HG03108 (cell line): ENCODE measurements at regions not wholly inside any gene's neighbourhood (a gene's known extent, or its start where the extent isn't known, plus 50 kb on each side); places are given as distances from the start of the nearest gene placed in this dataset.

ENCODE experiments used
- ATAC-seq: cut with Tn5 transposase; IDR thresholded peaks from one replicate; pipeline ENCODE4 v1.9.1; 2021; ENCODE audit warnings: moderate library complexity; ENCODE audit not compliant: unreplicated experiment

DNA sequence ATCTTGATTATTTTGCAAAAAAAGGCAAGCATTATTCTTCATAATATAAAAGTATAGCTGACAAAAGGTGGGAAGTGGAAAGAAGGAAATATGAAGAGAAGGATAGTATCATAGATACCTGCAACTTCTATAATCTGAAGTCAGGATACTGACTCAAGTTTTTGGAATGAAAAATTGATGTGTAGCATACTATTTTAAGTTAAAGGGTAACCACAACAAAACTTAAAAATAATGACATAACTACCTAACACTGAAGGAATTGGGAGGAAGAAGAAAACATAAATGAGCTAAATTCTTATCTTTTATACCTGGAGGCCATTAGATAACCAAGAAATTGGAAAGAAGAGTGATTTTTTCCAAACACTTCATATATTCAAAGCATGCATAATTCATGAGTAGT, 51.8 kb upstream of the TLE1 start:
- no peak for ATAC-seq

- ATAC-seq: no peak
Observed at GRCh38 chr9:81748091-81748490, 58.7 kb upstream of the TLE1 start.

- no peak for ATAC-seq
Observed at GRCh38 chr9:81753436-81753835, 64.1 kb upstream of the TLE1 start.

DNA sequence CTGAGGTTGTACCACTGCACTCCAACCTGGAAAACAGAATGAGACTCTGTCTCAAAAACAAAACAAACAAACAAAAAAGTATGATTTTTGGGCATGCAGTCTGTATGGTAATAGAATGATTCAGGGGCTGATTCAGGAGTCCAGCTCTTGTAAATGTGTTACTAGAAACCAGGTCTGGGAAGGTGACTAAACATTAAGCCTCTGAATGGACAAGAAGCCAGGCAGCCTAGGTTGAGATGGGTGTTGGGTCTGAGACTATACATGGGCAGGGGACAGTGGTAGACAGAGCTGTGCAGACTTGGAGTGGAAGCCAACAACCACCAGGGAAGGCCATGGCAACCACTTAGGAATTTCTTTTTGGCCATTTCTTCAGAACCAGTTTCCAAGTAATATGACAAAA, 64.9 kb upstream of the TLE1 start:
- ATAC-seq: no peak

GRCh38 chr9:81755721-81756120, 66.4 kb upstream of the TLE1 start:
- ATAC-seq: no peak

GRCh38 chr9:81756561-81756960, 67.2 kb upstream of the TLE1 start:
- no peak for ATAC-seq

GRCh38 chr9:81758123-81758797, 68.9 kb upstream of the TLE1 start:
- ATAC-seq: no peak

- ATAC-seq: no peak
Observed at GRCh38 chr9:81759680-81760215, 70.4 kb upstream of the TLE1 start.

DNA sequence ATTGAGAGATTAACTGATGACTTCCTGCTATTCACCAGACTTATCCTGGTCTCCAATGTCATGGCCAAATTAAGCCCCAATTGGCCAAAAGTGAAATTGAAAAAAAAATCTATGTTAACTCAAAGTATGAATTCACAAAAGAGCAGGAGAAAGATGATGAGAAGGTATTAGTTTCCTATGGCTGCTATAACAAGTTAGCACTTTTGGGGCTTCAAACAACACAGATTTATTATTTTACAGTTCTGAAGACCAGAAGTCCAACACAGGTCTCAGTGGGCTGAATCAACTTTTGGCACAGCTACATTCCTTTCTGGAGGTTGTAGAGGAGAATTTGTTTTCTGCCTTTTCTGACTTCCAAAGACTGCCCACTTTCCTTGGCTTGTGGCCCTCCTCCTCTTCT, 78.6 kb upstream of the TLE1 start:
- no peak for ATAC-seq

DNA sequence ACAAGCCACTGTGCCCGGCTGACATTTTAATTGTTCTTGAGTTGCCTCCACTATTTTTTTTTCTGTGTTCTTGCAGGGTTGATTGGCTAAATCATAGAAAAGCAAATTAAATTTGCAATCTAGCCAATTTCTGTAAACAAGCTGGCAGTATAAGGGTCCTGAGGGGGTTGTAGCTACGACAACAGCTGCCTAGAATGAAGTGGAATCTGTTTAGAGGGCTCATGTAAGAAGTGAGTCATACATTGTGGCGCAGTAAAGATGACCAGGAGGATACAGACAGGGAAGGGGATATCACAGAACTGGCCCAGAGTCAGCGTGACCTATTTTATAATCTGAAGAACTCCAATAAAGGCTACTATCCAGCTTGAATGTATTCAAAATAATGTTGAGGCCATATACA, 82.2 kb upstream of the TLE1 start:
- no peak for ATAC-seq

- ATAC-seq: no peak
Observed at GRCh38 chr9:81772144-81772543, 82.8 kb upstream of the TLE1 start.

GRCh38 chr9:81776390-81776789, 87.0 kb upstream of the TLE1 start:
- ATAC-seq: no peak

- ATAC-seq: no peak
Observed at GRCh38 chr9:81776834-81777233, 87.5 kb upstream of the TLE1 start.

- no peak for ATAC-seq
Observed at GRCh38 chr9:81777482-81777881, 88.1 kb upstream of the TLE1 start.

DNA sequence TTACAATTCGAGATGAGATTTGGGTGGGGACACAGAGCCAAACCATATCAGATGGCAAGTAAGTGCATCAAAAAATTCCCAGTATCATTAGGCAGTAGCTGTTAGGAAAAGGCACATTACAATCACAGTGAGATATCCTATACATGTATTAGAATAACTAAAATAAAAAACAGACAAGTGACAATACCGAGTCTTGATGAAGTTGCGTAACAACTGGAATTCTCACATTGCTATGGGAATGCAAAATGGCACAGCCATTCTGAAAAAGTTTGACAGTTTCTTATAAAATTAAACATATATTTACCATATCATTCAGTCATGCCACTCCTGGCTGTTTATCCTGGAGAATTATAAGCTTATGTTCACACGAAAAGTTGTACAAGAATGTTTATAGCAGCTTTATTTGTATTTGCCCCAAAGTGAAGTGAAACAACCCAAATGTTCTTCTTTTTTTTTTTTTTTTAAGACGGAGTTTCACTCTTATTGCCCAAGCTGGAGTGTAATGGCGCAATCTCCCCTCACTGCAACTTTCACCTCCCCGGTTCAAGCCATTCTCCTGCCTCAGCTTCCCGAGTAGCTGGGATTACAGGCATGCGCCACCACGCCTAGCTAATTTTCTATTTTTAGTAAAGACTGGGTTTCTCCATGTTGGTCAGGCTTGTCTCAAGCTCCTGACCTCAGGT, 93.1 kb upstream of the TLE1 start:
- no peak for ATAC-seq

DNA sequence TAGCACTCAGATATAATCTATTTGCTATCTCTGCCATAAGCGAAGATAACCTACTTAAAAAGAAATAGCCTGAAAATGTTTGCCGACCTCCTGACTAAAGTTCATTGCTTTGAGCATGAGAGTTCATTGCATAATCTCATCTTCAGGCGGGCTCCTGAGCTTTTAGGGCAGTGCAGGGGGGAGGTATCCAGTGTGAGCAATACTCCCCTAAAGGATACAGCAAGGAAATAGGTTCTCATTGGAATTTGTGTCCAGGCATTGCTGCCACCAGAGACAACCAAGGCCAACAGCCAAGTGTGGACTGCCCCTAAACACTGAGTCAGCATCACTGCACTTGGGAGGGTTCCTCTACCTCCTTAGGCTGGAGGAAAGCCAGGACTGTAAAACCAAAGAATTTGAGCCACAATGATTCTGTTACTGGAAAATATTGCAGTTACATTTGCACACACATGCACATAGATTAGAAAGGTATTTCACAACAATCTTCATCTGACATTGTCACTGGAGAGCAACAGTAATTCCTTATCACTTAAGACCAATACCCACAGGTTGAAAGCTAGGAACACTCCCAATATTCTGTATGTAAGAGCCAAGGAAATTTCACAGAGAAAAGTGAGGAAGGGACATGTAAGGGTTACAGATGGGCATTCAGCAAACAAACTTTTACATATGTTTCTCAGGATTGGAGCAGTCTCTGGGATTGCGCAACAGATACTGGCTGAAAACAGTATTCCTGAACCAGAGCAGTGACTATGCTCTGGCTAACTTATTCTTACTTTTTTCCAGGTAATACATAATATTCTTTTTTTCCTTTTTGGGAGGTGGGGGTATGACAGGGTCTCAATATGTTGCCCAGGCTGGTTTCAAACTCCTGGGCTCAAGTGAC, 98.6 kb upstream of the TLE1 start:
- no peak for ATAC-seq

GRCh38 chr9:81789721-81790120, 100.4 kb upstream of the TLE1 start:
- ATAC-seq: no peak

DNA sequence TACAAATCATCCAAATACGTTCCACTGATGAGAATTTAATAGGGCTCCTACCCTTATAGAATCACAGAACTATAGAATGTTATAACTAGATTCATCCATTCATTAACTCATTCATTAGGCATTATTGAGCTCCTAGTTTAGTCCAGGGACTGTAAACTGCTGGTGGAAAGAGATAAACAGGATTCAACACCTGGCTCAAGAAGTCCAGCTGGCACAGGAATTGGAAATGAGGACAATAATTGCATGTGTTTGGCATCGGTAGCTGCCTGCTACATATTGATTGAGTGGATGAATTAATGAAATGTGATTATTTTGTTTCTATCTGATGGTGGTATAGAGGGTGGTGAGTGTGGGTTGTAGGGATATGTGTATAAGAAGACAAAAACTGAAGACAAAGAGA, 100.8 kb upstream of the TLE1 start:
- no peak for ATAC-seq

DNA sequence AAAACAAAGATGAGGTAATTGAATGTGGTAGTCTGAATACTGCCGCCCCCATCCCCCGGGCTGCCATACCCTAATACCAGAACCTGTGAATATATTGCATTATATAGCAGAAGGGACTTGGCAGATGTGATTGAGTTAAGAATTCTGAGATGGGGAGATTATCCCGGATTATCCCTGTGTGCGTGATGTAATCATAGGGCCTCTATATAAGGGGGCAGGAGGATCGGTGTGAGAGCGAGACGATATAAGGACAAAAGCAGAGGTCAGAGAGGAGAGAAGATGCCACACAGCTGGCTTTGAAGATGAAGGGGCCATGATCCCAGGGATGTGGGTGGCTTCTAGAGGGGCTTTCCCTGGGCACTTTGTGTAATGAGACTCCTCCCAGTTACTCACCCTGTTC, 101.7 kb upstream of the TLE1 start:
- ATAC-seq: no peak

GRCh38 chr9:81798606-81799005, 109.3 kb upstream of the TLE1 start:
- no peak for ATAC-seq

- ATAC-seq: no peak
Observed at GRCh38 chr9:81801190-81801589, 111.8 kb upstream of the TLE1 start.

- ATAC-seq: no peak
Observed at GRCh38 chr9:81804306-81804705, 115.0 kb upstream of the TLE1 start.
